ENCODE measurements at regions not wholly inside any gene's neighbourhood (a gene's known extent, or its start where the extent isn't known, plus 50 kb on each side); places are given as distances from the start of the nearest gene placed in this dataset.
"Not testable (repeated sequence)": the region's sequence is repeated elsewhere in the genome, so short reads cannot be mapped to it uniquely, and the experiment has no call there.

- DNase-seq = no peak
- no peaks in the 10 kb centered on the region for H3K4me1 Mint-ChIP-seq (ENCODE audit: low read depth, unreplicated experiment)
- no peaks in the 10 kb centered on the region for H3K36me3 ChIP-seq (ENCODE audit: control insufficient read depth, insufficient read depth, low read length)
- POLR2A ChIA-PET = no interaction called here
- H3K36me3 Mint-ChIP-seq (ENCODE audit: insufficient read depth, unreplicated experiment) = no peaks in the 10 kb centered on the region
- no peak for TF ChIP-seq CTCF (IDR thresholded peaks at IDR 0.05; ENCODE audit: insufficient read depth in 1 of 2, low read depth in 1 of 2, low read length in 1 of 2, severe bottlenecking in 1 of 2, unreplicated experiment in 1 of 2)
- no peaks in the 10 kb centered on the region for H3K9me3 Mint-ChIP-seq (ENCODE audit: unreplicated experiment)
- H3K4me3 ChIP-seq (ENCODE audit: low read depth, low read length) = no peak overlapping the region
- no peaks in the 10 kb centered on the region for H3K27me3 ChIP-seq (replicated peaks; ENCODE audit: control insufficient read depth, insufficient read depth, low read length)
- peaks cover 12% of the 10 kb centered on the region for H3K27me3 Mint-ChIP-seq (ENCODE audit: insufficient read depth, unreplicated experiment)
- H3K27ac Mint-ChIP-seq (ENCODE audit: unreplicated experiment) = no peak overlapping the region
- intact Hi-C loops (cut with micrococcal nuclease; ENCODE audit: unreplicated experiment) = no loop called here
- H3K9me3 ChIP-seq = peaks cover 3% of the 10 kb centered on the region; the same call in 1 of the 2 replicates
- H3K4me1 ChIP-seq = no peaks in the 10 kb centered on the region
- H3K4me3 Mint-ChIP-seq (ENCODE audit: unreplicated experiment) = no peak overlapping the region
- CTCF ChIA-PET = interaction anchor here (0.7 kb wide), 1 partner anchor 180 kb away, joined by 3 read pairs; no protein-coding TSS in a partner anchor
- BruUV-seq (replicated peaks) = no TSS peak
Measured at GRCh38 chr20:48120120-48120519, 334.8 kb upstream of the SULF2 start.

GRCh38 chr20:48119389-48119788 is 334.1 kb upstream of the SULF2 start:
- peaks cover 12% of the 10 kb centered on the region for H3K27me3 Mint-ChIP-seq (ENCODE audit: insufficient read depth, unreplicated experiment)
- DNase-seq; H3K4me3 Mint-ChIP-seq (ENCODE audit: unreplicated experiment); H3K4me3 ChIP-seq (ENCODE audit: low read depth, low read length); H3K4me1 ChIP-seq; BruUV-seq (replicated peaks); H3K4me1 Mint-ChIP-seq (ENCODE audit: low read depth, unreplicated experiment); H3K9me3 ChIP-seq; H3K27me3 ChIP-seq (replicated peaks; ENCODE audit: control insufficient read depth, insufficient read depth, low read length); H3K27ac Mint-ChIP-seq (ENCODE audit: unreplicated experiment); POLR2A ChIA-PET; intact Hi-C loops (cut with micrococcal nuclease; ENCODE audit: unreplicated experiment); H3K36me3 Mint-ChIP-seq (ENCODE audit: insufficient read depth, unreplicated experiment); H3K9me3 Mint-ChIP-seq (ENCODE audit: unreplicated experiment); H3K36me3 ChIP-seq (ENCODE audit: control insufficient read depth, insufficient read depth, low read length): not testable (repeated sequence)
- CTCF ChIA-PET = interaction anchor here (0.6 kb wide), 1 partner anchor 555 kb away, joined by 3 read pairs; no protein-coding TSS in a partner anchor

GRCh38 chr20:48115502-48115901 is 330.2 kb upstream of the SULF2 start:
- Histone ChIP-seq H3K9me3 (0 out of 2 replicates have a peak, but pooled peaks cover 3% of the 10 kb centered on the region), H3K36me3 (ENCODE audit: control insufficient read depth, insufficient read depth, low read length) (no peaks in the 10 kb centered on the region), H3K4me3 (ENCODE audit: low read depth, low read length) (no peak overlapping the region), H3K27me3 (replicated peaks; ENCODE audit: control insufficient read depth, insufficient read depth, low read length) (no peaks in the 10 kb centered on the region), H3K4me1 (no peaks in the 10 kb centered on the region)
- no TSS peak for BruUV-seq (replicated peaks)
- no peak for TF ChIP-seq CTCF (IDR thresholded peaks at IDR 0.05; ENCODE audit: insufficient read depth in 1 of 2, low read depth in 1 of 2, low read length in 1 of 2, severe bottlenecking in 1 of 2, unreplicated experiment in 1 of 2)
- Mint-ChIP-seq H3K27ac (ENCODE audit: unreplicated experiment) (no peak overlapping the region), H3K4me1 (ENCODE audit: low read depth, unreplicated experiment) (no peaks in the 10 kb centered on the region), H3K36me3 (ENCODE audit: insufficient read depth, unreplicated experiment) (no peaks in the 10 kb centered on the region), H3K9me3 (ENCODE audit: unreplicated experiment) (no peaks in the 10 kb centered on the region), H3K27me3 (ENCODE audit: insufficient read depth, unreplicated experiment) (peaks cover 2% of the 10 kb centered on the region), H3K4me3 (ENCODE audit: unreplicated experiment) (no peak overlapping the region)
- CTCF ChIA-PET = interaction anchor here (0.6 kb wide), 1 partner anchor 8 kb away, joined by 5 read pairs; no protein-coding TSS in a partner anchor
- DNase-seq = no peak
- intact Hi-C loops (cut with micrococcal nuclease; ENCODE audit: unreplicated experiment) = no loop called here
- POLR2A ChIA-PET = no interaction called here

GRCh38 chr20:48107560-48107959 is 322.3 kb upstream of the SULF2 start:
- H3K4me1 Mint-ChIP-seq (ENCODE audit: low read depth, unreplicated experiment) = no peaks in the 10 kb centered on the region
- H3K4me3 Mint-ChIP-seq (ENCODE audit: unreplicated experiment) = no peak overlapping the region
- no TSS peak for BruUV-seq (replicated peaks)
- no peaks in the 10 kb centered on the region for H3K27me3 ChIP-seq (replicated peaks; ENCODE audit: control insufficient read depth, insufficient read depth, low read length)
- H3K4me1 ChIP-seq = no peaks in the 10 kb centered on the region
- no peak for DNase-seq
- peaks cover 8% of the 10 kb centered on the region for H3K9me3 Mint-ChIP-seq (ENCODE audit: unreplicated experiment)
- H3K27me3 Mint-ChIP-seq (ENCODE audit: insufficient read depth, unreplicated experiment) = peaks cover 10% of the 10 kb centered on the region
- H3K4me3 ChIP-seq (ENCODE audit: low read depth, low read length) = no peak overlapping the region
- no peak overlapping the region for H3K27ac Mint-ChIP-seq (ENCODE audit: unreplicated experiment)
- intact Hi-C loops (cut with micrococcal nuclease; ENCODE audit: unreplicated experiment) = no loop called here
- no peaks in the 10 kb centered on the region for H3K36me3 ChIP-seq (ENCODE audit: control insufficient read depth, insufficient read depth, low read length)
- TF ChIP-seq CTCF (IDR thresholded peaks at IDR 0.05; ENCODE audit: insufficient read depth in 1 of 2, low read depth in 1 of 2, low read length in 1 of 2, severe bottlenecking in 1 of 2, unreplicated experiment in 1 of 2) = no peak
- CTCF ChIA-PET = no interaction called here
- H3K9me3 ChIP-seq = peaks cover 13% of the 10 kb centered on the region
- H3K36me3 Mint-ChIP-seq (ENCODE audit: insufficient read depth, unreplicated experiment) = no peaks in the 10 kb centered on the region
- POLR2A ChIA-PET = no interaction called here

All from Caco-2 (cell line).